H1 (cell line): ENCODE measurements at regions not wholly inside any gene's neighbourhood (a gene's known extent, or its start where the extent isn't known, plus 50 kb on each side); places are given as distances from the start of the nearest gene placed in this dataset.

Experiments used
- ATF3 ChIP-seq: IDR thresholded peaks from 2 replicates; pipeline ENCODE4 v1.6.1; 2011; ENCODE audit warnings: low read depth, mild to moderate bottlenecking, low read length; ENCODE audit not compliant: insufficient read depth
- EP300 ChIP-seq, 2 experiments: IDR thresholded peaks; 1 replicate in 1 of 2; 2 replicates in 1 of 2; pipeline ENCODE4 v1.6.1; 2011 to 2012; ENCODE audit warnings: low read depth in 2 of 2, low read length in 2 of 2, mild to moderate bottlenecking in 2 of 2, borderline replicate concordance in 1 of 2, inconsistent platforms in 1 of 2, moderate library complexity in 1 of 2
- GABPA ChIP-seq: IDR thresholded peaks from 2 replicates; pipeline ENCODE4 v1.6.1; 2011; ENCODE audit warnings: mild to moderate bottlenecking, low read length, moderate library complexity, borderline replicate concordance; ENCODE audit not compliant: insufficient read depth
- JUN ChIP-seq: IDR thresholded peaks from 2 replicates; pipeline ENCODE4 v1.6.1; 2011; ENCODE audit warnings: low read depth, mild to moderate bottlenecking, improper control_type of control experiment, low read length
- JUND ChIP-seq: IDR thresholded peaks from 2 replicates; pipeline ENCODE4 v1.6.1; 2011; ENCODE audit warnings: mild to moderate bottlenecking, improper control_type of control experiment, low read length
- SIN3A ChIP-seq, 2 experiments: IDR thresholded peaks in 1 of 2; conservative IDR thresholded peaks in 1 of 2; 2 replicates each; pipeline ENCODE4 v1.6.1; 2011 to 2012; ENCODE audit warnings: low read length in 2 of 2, improper control_type of control experiment in 1 of 2, low read depth in 1 of 2, mild to moderate bottlenecking in 1 of 2
- ZNF274 ChIP-seq: IDR thresholded peaks from 2 replicates; pipeline ENCODE4 v1.7.0; 2012; ENCODE audit warnings: low read length, borderline replicate concordance; ENCODE audit errors: extremely low read depth

GRCh38 chr16:63617990-63618763, 1503.7 kb downstream of the CDH11 start (continued):
- TF ChIP-seq EP300 (IDR thresholded peaks at IDR 0.05; ENCODE audit: borderline replicate concordance in 1 of 2, low read depth in 2 of 2, low read length in 2 of 2) (no peak), ATF3 (no peak), ZNF274 (no peak), GABPA (no peak), JUN (no peak), JUND (no peak), SIN3A (conservative IDR thresholded peaks at IDR 0.05 in 1 of 2, IDR thresholded peaks at IDR 0.05 in 1 of 2; ENCODE audit: low read depth in 1 of 2, low read length in 2 of 2) (no peak)
